Stimulated activated CD4-positive, alpha-beta T cell treated with anti-CD3 and anti-CD28 coated beads, TNF-alpha, amount 100 ng/mL, for 24 hours (primary cell): ENCODE measurements at regions not wholly inside any gene's neighbourhood (a gene's known extent, or its start where the extent isn't known, plus 50 kb on each side); places are given as distances from the start of the nearest gene placed in this dataset.

Source experiments
- DNase-seq, 3 experiments: peaks; one replicate each; pipeline ENCODE4 v3.0.0-alpha.2; 2020; ENCODE audit warnings: low read depth in 3 of 3

- DNase-seq: no peak
These were observed 51.9 kb downstream of the CEBPB start for GRCh38 chr20:50242548-50242862.

GRCh38 chr20:50242863-50243609, 52.4 kb downstream of the CEBPB start:
- DNase-seq: no peak

GRCh38 chr20:50243610-50244351, 53.2 kb downstream of the CEBPB start:
- no peak for DNase-seq

GRCh38 chr20:50244352-50245149, 53.9 kb downstream of the CEBPB start:
- DNase-seq: no peak

- no peak for DNase-seq
These were observed 55.1 kb downstream of the CEBPB start for GRCh38 chr20:50245498-50246366.

- no peak for DNase-seq
These were observed 56.0 kb downstream of the CEBPB start for GRCh38 chr20:50246367-50247195.

GRCh38 chr20:50247196-50248094, 56.8 kb downstream of the CEBPB start:
- DNase-seq: no peak

- no peak for DNase-seq
These were observed 57.5 kb downstream of the CEBPB start for GRCh38 chr20:50248104-50248641.

GRCh38 chr20:50249447-50250388, 59.1 kb downstream of the CEBPB start:
- no peak for DNase-seq

GRCh38 chr20:50250679-50251382, 60.2 kb downstream of the CEBPB start:
- no peak for DNase-seq

GRCh38 chr20:50251383-50251748, 60.7 kb downstream of the CEBPB start:
- no peak for DNase-seq

GRCh38 chr20:50251992-50252511, 61.4 kb downstream of the CEBPB start:
- DNase-seq: no peak

- no peak for DNase-seq
These were observed 62.1 kb downstream of the CEBPB start for GRCh38 chr20:50252701-50253100.

- no peak for DNase-seq
These were observed 62.5 kb downstream of the CEBPB start for GRCh38 chr20:50253101-50253500.

- no peak for DNase-seq
These were observed 63.9 kb downstream of the CEBPB start for GRCh38 chr20:50254466-50255079.

GRCh38 chr20:50256577-50256976, 65.9 kb downstream of the CEBPB start:
- no peak for DNase-seq

- DNase-seq: no peak
These were observed 67.2 kb downstream of the CEBPB start for GRCh38 chr20:50257860-50258259.
